Dedifferentiated amniotic fluid mesenchymal stem cell (primary cell): ENCODE measurements at regions not wholly inside any gene's neighbourhood (a gene's known extent, or its start where the extent isn't known, plus 50 kb on each side); places are given as distances from the start of the nearest gene placed in this dataset.

Experiments used
- DNase-seq: peaks from one replicate; pipeline ENCODE4 v3.0.0-alpha.2; 2016; ENCODE audit errors: extremely low spot score

DNA sequence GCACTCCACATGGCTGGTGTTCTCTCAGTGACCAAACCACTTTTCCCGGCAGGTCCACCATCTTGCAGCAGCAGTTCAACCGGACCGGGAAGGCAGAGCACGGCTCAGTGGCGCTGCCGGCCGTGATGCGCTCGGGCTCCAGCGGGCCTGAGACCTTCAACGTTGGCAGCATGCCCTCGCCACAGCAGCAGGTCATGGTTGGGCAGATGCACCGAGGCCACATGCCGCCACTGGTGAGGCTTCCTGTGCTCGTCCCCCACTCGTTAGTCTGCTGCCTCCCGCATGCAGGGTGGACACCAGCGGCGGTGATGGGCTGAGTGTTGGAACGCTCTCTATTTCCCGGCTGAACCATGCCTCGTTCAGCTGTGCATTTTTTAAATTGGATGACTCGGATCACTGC, 344.9 kb upstream of the TPM1 start:
- no peak for DNase-seq

- DNase-seq = no peak
Measured at GRCh38 chr15:62698646-62699045, 343.9 kb upstream of the TPM1 start.

DNA sequence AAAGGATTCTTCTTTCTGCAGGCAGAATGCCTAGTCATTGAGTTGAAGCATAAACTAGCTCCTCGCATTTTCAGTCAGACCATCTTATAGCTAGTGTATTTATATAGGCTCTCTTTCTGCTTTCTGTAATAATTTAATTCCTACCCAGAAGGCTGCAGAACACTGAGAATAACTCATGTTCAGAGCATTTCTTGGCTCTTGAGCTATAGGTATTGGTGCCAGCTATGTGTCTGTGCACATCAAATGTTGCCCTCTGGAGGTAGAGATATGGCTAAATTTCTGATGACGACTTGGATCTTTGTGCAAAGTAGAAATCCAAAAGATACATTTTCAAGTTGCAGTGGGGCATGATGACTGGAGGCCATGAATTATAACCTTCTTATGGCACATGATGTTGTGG, 336.2 kb upstream of the TPM1 start:
- DNase-seq = no peak

GRCh38 chr15:62708470-62708869, 334.1 kb upstream of the TPM1 start:
- DNase-seq = no peak

GRCh38 chr15:62709261-62709660, 333.3 kb upstream of the TPM1 start:
- no peak for DNase-seq

DNA sequence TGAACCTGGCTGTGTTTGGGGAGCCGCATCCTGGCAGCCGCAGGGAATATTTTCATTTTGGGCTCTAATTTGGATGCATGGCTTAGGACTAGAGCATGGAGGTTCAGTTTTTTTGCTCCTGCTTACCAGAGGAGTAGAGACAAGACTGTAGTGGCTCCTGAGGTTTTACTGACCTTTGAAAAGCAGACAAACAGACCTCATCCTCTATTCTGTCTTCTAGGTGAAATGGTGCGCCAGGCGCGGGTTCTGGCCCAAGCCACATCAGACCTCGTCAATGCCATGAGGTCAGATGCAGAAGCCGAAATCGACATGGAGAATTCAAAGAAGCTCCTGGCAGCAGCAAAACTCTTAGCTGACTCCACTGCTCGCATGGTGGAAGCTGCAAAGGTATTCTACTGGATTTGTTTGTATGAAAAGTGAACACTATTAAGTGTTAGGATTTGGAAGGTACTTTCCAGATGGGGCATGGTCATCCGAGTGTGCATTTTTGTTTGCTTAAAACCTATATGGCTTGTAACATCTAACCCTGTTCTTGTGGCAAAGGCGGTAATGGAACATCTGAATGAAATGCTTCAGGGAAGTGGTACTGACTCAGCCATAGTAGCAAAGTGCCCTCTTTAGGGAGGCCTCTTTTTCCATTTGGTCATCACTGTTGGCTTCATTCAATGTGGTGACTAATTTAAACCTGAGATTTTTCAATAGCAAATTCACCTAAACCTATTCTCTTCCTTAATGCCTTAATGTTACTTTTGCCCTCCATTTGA, 330.7 kb upstream of the TPM1 start:
- DNase-seq = no peak

- DNase-seq = no peak
Measured at GRCh38 chr15:62712455-62712839, 330.1 kb upstream of the TPM1 start.

GRCh38 chr15:62715946-62716345, 326.6 kb upstream of the TPM1 start:
- DNase-seq = no peak

DNA sequence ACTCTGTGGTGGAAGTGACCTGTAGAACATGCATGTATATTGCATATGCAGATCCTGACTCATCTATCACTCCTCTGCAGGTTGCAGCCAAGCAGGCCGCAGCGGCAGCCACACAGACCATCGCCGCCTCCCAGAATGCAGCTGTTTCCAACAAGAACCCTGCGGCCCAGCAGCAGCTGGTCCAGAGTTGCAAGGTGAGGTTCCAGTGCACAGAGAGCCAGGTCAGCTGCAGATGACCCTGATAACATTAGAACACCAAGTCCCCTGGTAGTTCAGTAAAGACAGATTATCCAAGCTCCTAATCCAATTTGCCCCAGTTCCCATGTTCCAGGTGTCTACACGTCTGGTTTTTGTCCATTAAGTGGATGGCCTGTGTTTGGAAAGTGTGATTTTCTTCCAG, 325.1 kb upstream of the TPM1 start:
- no peak for DNase-seq

DNA sequence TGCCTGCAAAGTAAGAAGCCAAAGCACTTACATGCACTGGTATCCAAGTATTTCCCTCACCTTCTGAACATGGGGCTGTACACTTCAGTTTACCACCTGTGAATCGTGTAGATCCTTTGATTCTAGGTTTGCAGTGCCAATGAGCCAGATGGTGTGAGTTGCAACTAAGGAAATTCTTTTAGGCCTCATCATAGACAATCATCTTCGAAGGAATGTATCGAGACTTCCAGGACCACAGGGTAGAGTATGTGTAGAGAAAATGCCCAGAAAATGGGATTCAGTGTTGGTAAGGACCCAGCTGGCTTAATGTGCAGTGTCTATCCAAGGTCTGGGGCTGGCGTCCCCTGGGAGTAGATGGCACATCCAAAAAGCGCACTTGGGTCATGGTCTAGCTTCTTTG, 323.2 kb upstream of the TPM1 start:
- DNase-seq = no peak

- DNase-seq = no peak
Measured at GRCh38 chr15:62722237-62722636, 320.3 kb upstream of the TPM1 start.

DNA sequence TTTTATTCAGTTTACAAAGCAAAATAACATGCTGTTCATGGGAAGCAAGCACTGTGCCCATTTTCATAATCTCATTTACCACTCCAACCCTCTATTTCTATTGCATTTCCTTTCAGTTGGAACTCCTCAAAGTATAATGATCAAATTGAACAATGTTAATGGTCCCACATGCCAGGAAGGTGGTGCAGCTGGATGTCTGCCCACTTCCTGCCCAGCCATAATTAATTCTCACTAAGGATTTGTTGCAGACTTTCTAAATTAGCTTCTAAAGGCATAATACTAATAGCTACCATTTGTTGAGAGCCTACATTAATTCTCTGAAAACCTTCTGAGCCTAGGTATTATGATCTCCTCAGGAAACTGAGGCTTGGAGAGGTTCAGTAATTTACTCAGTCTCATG, 316.1 kb upstream of the TPM1 start:
- DNase-seq = no peak

GRCh38 chr15:62727501-62727900, 315.0 kb upstream of the TPM1 start:
- DNase-seq = no peak

- DNase-seq = no peak
Measured at GRCh38 chr15:62730825-62731224, 311.7 kb upstream of the TPM1 start.

GRCh38 chr15:62732078-62732477, 310.5 kb upstream of the TPM1 start:
- DNase-seq = no peak

GRCh38 chr15:62734706-62735105, 307.8 kb upstream of the TPM1 start:
- DNase-seq = no peak

DNA sequence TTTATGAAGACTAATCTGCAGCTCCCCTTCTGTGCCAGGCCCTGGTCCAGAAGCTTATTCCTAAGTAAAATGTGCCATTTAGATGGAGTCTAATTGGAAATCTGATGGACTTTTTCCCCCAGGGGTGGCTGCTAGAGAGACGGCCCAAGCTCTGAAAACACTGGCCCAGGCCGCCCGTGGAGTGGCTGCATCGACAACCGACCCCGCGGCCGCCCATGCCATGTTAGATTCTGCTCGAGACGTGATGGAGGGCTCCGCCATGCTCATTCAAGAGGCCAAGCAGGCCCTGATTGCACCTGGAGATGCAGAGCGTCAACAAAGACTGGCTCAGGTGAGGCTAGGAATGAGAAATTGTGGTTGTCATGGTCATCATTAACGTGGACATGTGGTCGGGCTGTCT, 305.8 kb upstream of the TPM1 start:
- no peak for DNase-seq

GRCh38 chr15:62737551-62737950, 305.0 kb upstream of the TPM1 start:
- DNase-seq = no peak

DNA sequence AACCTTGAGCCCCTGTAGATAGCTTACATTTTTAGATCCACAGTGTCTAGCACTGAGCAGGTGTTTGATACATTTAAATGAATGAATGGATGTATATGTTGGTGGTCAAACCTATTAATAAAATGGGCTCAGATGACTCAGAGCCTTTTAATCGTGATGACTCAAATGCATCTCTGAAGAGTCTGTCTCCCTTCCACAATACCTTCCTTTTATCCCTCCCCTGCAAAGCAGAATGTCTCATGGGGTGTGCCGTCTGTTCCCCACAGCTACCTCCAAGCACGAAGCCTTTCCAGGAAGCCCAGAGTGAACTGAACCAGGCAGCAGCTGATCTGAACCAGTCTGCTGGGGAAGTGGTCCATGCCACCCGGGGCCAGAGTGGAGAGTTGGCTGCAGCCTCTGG, 303.5 kb upstream of the TPM1 start:
- no peak for DNase-seq

GRCh38 chr15:62739507-62739906, 303.0 kb upstream of the TPM1 start:
- peak; percentile 63 for DNase-seq

DNA sequence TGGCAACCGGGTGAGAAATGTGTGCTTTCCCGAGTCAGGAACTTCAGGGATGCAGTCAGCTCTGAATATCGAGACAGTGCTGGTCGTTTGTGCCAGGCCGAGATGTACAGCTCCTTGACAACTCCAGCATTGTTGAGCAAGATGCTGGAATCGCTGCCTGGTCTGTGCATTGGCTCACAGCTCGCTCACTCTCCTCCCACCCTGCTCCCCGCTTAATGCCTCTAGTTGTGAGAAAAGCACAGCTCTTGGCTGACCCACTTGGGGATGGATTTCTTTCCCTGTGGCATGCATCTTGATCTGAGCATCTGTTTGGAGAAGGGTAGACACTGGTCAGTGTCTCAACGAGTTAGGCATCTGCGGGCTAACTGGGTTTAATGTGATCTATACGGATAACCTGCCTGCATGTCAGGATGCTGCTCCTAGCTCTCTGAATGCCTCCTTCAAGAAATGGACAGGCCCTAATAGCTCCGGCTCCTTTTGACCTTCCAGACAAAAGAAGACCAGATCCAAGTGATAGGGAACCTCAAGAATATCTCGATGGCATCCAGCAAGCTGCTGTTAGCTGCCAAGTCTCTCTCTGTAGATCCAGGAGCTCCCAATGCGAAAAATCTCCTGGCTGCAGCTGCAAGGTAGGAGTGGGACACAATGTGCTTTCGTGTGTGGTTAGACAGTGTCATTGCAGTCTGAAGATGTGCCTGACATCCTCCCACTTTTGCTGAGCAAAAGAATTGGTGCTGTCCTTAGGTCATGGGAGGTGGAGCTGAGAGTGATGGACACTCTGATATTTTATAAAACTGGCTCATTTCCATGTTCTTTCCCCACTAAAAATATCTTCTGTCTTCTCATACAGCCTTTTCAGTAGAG, 302.2 kb upstream of the TPM1 start:
- DNase-seq = no peak

DNA sequence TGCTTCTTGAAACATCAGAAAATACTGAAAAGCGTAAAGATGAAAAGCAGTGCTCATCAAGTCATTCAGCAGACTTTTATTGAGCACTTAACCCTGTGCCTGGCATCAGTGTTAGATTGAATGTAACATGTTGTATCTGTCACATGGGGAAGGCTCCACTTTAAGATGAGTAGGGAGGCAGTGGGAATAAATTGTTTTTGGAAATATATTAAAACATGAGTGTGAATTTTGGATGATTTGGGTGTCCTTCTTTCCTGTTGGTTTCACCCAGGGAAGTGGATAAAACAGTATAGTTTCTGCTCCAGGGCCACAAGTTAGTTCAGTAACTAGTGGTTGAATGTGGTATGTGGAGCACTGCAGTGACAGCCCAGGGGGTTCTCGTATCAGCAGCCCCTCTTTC, 301.4 kb upstream of the TPM1 start:
- no peak for DNase-seq

DNA sequence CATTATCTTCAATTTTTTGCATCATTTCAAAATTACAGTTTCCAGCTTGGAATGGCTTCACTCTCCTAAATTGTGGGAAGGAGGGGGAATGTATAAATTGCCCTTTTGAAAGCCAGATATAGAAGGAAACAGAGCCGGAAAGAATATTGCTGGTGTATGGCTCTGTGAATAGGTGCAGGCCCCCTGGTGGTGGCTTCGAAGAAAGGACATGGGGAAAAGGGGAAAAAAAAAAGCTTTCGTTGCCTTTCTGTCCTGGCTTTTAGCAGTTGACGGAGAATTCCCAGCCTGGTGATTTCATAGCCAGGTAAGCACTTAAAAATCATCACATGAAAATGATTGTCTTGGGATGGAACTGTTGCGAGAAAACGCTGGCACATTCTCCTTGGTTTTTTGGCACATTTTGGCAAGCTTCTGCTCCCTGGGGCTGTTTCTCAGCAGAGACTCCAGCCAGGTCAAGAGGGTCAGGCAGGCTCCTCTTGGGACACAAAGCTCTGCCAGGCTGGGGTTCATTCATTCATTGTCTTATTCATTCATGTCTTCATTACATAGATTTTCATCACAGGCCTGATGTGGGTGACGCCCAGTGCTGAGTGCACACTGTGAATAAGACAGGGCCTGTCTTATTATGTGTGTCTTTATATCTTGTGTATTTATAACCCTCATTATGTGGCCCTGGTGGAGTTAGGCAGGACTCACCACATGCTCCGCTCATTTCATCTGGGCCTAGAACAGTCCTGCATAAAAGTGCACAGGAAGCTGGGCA, 300.0 kb upstream of the TPM1 start:
- peak; percentile 93 for DNase-seq
